GM18909 (cell line): ENCODE measurements at regions not wholly inside any gene's neighbourhood (a gene's known extent, or its start where the extent isn't known, plus 50 kb on each side); places are given as distances from the start of the nearest gene placed in this dataset.
"Not testable (repeated sequence)": the region's sequence is repeated elsewhere in the genome, so short reads cannot be mapped to it uniquely, and the experiment has no call there.

Experiments
- ATAC-seq: cut with Tn5 transposase; IDR thresholded peaks from one replicate; pipeline ENCODE4 v1.9.1; 2021; ENCODE audit warnings: mild to moderate bottlenecking; ENCODE audit not compliant: unreplicated experiment, poor library complexity

DNA sequence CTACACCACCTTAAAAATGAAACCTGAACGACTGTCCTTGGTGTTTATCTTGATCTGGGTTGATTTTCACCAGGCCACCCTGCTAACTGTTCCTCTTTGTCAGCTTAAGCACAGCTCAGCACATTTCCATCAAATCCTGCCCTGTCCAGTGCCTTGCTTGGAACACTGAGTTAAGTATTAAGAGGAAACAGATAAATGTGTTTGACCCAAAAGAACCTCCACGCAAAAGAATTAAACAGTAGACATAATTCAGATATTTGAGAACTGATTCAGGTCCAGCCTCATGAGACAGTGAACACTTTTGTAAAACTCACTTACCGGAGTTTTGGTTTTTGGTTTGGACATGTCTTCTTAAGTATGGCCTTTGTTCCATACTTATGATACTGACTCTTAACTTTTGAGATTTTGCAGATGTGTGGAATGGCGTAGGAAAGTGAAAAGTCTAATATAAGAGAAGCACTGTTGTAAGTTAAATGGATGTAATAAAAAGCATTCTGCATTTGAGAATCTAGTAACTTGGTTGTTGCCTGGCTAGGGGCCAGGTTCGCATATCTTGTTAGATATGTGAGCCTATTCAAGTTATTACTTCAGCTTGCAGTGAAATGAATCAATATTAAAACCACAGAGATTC, 88.9 kb upstream of the SERPINE2 start:
- no peak for ATAC-seq

DNA sequence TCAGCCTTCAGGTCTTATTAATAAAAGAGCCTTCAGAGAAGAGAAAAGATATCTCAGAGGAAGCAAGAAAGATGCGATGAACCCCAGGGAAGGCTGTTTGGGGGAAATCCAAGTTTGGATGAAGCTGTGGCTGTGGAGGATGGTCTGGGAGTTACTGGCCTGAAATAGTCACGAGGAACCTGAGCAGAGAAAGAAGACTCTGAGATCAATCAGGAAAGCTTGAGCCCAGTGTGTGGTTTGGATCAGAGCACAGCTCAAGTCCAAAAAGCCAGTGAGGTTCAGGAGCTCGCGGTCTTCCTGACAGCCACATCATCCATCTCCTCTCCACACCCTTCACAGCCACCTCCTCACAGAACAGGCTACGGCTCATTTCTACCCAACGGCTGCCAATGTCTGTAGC, 87.4 kb upstream of the SERPINE2 start:
- ATAC-seq, result no peak

DNA sequence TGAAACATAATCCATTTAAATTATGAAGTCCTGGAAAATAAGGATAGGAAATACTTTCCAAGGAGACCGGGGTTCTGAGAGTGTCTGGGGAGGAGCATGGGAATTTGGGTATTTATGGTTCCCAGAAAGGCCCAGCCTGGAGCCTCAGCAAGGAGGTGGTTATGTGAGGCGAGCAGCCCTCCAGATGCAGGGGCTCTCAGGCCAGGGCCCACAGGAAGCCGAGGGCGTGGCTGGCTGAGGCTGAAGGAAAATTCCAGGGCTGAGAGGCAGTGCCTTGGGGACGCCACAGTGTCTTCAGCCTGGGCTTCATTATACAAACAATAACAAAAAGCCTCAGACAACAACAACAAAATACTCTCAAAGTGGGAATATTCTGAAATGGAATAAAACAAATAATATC, 86.9 kb upstream of the SERPINE2 start:
- no peak for ATAC-seq

- no peak for ATAC-seq
These were observed 83.5 kb upstream of the SERPINE2 start for GRCh38 chr2:224122542-224122941.

GRCh38 chr2:224121406-224122067, 82.5 kb upstream of the SERPINE2 start:
- ATAC-seq, result no peak

DNA sequence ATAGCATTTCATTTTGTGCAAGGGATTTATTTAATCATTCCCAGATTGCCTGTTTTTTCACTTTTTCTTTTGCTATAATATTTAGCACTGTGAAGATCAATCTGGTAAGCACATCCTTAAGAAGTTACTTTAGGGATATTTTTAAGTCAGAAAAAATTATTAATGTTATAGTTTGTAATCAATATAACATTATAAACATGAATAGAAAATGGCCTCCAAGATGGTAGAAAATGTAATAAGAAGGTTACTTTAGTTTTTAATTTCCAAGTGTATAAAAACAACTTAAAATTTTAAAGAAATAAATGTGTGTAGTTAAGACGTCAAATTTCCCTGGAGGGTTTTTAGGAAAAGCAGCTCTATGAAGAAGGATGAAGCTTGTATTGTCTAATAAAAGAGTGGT, 81.9 kb upstream of the SERPINE2 start:
- no peak for ATAC-seq

GRCh38 chr2:224119846-224120245, 80.8 kb upstream of the SERPINE2 start:
- not testable (repeated sequence) for ATAC-seq

GRCh38 chr2:224114428-224114827, 75.3 kb upstream of the SERPINE2 start:
- ATAC-seq, result no peak

DNA sequence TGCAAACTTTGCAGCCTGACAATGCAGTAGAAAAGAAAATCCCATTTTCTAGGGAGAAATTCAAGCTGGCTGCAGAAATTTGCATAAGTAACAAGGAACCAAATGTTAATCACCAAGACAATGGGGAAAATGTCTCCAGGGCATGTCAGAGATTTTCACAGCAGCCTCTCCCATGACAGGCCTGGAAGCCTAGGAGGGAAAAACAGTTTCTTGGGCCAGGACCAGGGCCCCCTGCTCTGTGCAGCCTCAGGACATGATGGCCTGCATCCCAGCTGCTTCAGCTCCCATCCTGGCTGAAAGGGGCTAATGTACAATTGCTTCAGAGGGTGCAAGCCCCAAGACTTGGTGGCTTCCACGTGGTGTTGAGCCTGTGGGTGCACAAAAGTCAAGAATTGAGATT, 74.8 kb upstream of the SERPINE2 start:
- ATAC-seq, result not testable (repeated sequence)

DNA sequence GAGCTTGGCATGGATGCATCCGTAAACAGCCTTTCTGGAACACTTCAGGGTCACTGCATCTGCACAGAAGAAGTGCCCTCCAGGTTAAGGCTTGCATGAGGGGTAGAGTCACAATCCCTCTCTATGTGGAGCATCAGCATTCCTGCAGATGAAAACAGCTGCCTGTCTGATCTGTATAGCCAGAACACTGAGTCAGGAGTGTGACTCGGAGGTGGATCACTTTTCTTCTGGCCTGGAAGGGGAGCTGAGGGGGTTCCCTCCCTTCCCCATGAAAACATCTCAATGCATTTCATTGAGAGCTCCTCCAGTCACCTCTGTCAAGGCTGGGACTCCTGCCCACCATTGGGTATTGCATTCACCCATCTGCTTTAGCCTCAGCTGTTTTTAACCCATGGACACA, 72.5 kb upstream of the SERPINE2 start:
- no peak for ATAC-seq

DNA sequence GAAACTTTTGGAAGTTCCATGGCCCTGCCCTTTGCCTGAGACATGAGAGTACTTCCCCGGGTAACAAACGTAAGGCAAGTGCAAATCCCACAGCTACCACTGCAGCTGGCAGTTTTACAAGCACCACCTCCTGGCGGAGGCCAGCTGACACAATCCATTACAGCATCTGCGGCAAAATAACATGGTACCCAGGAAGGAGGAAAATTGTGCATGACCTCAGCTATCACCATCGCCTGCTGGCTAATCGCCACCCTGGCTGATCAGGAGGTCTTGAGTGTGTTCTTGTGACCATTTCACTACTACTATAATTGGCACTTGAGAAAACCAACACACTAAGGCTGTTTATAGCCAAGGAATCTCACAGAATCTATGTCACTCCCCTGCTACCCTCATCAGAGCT, 71.7 kb upstream of the SERPINE2 start:
- no peak for ATAC-seq

- ATAC-seq, result no peak
These were observed 70.7 kb upstream of the SERPINE2 start for GRCh38 chr2:224109751-224110150.

DNA sequence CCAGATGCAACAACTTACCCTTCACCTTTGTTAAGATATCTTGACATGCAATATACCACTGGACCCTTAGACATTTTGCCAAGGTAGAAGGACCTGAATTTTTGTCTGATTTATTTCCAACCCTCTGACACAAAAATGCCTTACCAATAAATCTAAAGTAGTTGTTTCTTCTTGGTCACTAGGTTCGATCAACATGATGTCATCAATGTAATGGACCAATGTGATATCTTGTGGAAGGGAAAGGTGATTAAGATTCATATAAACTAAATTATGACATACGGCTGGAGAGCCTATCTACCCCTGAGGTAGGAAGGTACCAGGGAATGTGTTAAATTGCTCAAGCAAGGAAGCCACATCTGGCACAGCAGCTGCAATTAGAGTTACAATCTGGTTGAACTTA, 67.7 kb upstream of the SERPINE2 start:
- no peak for ATAC-seq

DNA sequence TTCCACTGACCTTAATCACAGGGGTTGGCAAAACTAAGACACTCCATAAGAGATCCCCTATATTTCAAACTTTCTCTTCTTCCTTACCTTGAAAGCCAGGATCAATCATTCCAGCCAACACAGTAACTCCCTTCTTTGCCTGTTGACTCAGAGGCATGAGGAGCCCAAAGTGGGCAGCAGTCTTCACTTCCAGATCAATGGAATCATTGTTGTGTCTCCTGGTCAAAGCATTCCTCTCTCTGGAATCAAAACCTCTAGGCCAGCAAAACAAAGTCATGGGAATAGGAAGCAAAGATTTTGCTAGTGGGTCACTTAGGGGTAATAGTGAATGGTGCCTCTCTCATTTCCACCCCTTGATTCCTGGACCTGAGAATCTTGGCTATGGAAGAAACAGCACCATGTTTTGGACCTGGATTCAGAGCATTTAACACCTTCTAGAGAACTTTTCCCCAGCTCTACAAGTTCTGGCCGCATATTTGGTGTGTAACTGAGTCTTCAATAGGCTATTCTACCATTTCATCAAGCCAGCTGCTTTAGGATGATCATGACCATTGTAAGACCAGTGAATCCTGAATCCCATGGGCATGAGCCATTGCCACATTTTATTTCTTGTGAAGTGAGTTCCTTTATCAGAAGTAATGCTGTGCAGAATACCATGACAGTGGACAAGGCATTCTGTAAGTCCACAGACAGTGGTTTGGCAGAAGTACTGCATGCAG, 65.7 kb upstream of the SERPINE2 start:
- ATAC-seq, result no peak

DNA sequence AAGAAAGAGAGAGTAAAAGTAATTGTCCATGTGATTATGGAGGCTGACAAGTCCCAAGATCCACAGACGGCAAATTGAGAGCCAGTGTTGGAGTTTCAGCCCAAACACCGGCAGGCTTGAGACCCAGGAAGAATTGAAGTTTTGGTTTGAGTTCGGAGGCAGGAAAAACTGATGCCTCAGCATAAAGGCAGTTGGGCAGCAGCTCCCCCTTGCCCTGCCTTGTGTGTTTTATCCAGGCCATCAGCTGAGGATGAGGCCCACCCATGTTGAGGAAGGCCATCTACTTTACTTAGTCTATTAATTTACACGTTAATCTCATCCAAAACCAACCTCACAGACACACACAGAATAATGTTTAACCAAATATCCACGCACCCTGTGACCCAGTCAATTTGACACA, 64.6 kb upstream of the SERPINE2 start:
- ATAC-seq, result no peak

GRCh38 chr2:224102991-224103390, 63.9 kb upstream of the SERPINE2 start:
- no peak for ATAC-seq

DNA sequence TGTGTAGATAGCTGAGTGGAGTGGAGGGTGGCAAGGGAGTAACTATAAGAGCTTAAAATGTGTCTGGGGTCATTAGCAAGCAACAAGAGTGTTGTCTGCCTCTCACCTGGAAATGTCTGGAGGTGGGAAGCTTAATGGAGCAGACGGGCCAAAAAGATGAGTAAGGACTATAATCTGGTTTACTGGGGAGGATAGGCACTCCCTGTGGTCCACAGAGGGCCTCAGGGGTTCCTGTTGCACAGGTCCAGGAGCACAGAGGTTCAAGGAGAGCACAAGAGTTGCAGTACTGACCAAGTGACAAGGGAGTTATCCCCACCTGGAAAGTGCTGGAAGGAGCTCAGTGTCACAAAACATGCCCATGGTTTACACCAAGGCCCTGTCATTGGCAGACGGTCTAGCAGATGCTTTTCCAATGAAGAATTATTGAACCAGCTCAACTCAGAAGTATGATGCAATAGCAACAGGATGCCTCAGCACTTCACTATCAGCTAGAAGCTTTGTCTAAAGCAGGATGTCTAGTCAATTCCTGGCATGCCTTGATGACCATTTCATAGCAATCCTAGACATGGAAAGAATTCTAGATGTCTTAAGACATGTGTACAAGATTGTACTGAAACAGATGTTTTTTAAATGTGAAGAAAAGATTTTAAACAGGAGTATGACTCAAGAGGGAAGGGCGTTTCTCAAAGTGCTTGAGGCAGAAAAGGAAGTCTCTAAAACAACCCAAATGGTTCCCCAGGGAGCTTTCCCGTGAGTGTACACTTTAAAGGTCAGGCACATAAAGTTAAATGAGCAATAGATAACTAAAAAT, 62.9 kb upstream of the SERPINE2 start:
- no peak for ATAC-seq

DNA sequence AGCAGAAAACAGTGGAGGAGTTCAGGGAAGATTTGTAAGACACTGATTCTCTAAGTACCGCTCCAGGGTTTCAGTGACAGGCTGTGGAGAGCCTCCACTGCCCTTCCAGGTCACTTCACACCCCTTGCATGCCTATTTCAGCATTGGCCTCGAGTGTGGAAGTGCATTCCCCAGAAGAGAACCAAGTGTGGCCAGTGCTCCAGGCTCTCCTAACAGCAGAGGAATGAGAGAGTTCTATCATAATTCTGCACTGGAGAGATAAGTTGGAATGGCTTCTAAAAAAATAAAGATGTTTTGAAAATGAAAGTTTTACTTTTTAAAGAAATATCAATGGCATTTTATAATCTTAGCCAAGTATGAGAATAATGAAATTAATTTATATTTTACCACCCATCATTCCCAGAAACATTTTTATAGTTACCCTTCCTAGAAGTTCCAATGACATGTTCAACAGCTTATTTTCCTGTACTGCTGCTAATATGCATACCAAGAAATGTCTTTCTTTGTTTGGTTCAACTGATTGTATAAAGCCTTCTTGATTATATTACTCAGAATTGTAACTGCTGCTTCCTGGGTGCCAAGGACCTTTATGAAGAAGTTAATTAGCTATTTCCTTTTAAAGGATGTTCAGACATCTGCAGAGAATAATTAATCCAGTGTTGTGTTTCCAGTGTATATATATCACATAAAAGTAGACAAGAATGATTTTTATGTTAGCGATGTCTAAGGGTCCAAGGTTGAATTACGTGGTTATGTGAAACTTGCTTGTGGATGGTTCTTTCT, 61.0 kb upstream of the SERPINE2 start:
- ATAC-seq, result no peak

- no peak for ATAC-seq
These were observed 59.6 kb upstream of the SERPINE2 start for GRCh38 chr2:224098481-224099230.
